Stomach (tissue), 4 donors: ENCODE measurements at regions not wholly inside any gene's neighbourhood (a gene's known extent, or its start where the extent isn't known, plus 50 kb on each side); places are given as distances from the start of the nearest gene placed in this dataset.

Experiments used
- CTCF ChIP-seq, 7 experiments: fragments of 450-650 bp in 4 of 7; fragments of 200-600 bp in 3 of 7; sonication (generic) in 3 of 7; IDR thresholded peaks; one replicate each; pipeline ENCODE4 v1.5.1; 2016 to 2019; ENCODE audit warnings: antibody characterized with exemption in 7 of 7, control low read depth in 2 of 7, mild to moderate bottlenecking in 1 of 7
- EP300 ChIP-seq: sonication (generic); formaldehyde crosslinking; IDR thresholded peaks from one replicate; pipeline ENCODE4 v1.6.1; 2017; ENCODE audit warnings: antibody characterized with exemption
- POLR2A ChIP-seq, 4 donors: fragments of 450-650 bp; IDR thresholded peaks; one replicate each; pipeline ENCODE4 v1.6.1; 2016; ENCODE audit warnings: antibody characterized with exemption in 4 of 4, control low read depth in 2 of 4, mild to moderate bottlenecking in 1 of 4, moderate library complexity in 1 of 4
- POLR2AphosphoS5 ChIP-seq, 3 donors: sonication (generic); formaldehyde crosslinking; IDR thresholded peaks; one replicate each; pipeline ENCODE4 v1.6.1; 2016; ENCODE audit warnings: antibody characterized with exemption in 3 of 3

GRCh38 chr14:98773814-98774213 lies 498.2 kb downstream of the BCL11B start:
- TF ChIP-seq CTCF (IDR thresholded peaks at IDR 0.05) = no peak
- TF ChIP-seq POLR2A (IDR thresholded peaks at IDR 0.05) = no peak
- TF ChIP-seq POLR2AphosphoS5 (IDR thresholded peaks at IDR 0.05) = no peak
- no peak for TF ChIP-seq EP300
